Naive thymus-derived CD4-positive, alpha-beta T cell (primary cell): ENCODE measurements at regions not wholly inside any gene's neighbourhood (a gene's known extent, or its start where the extent isn't known, plus 50 kb on each side); places are given as distances from the start of the nearest gene placed in this dataset.

Experiments
- ATAC-seq: fragments of 150-1000 bp; cut with Tn5 transposase; 2 replicates; pipeline ENCODE4 v1.10.0; 2021; ENCODE audit warnings: mild to moderate bottlenecking, moderate library complexity
- CTCF ChIA-PET: fragments of 350-600 bp; sonication (Branson Sonifier 250); formaldehyde crosslinking; loops from one replicate; lab custom pipeline; 2021; ENCODE audit warnings: antibody characterized with exemption; lab: Charles Lee
- POLR2A ChIA-PET: fragments of 350-600 bp; sonication (Branson Sonifier 250); formaldehyde crosslinking; loops from one replicate; lab custom pipeline; 2021; ENCODE audit warnings: antibody characterized with exemption, inconsistent platforms; lab: Charles Lee
- DNase-seq, 9 donors: peaks; one replicate each; pipeline versions ENCODE4 v3.0.0 to v3.0.0-alpha.2; 2020 to 2022; ENCODE audit warnings: mixed read lengths in 1 of 9
- H3K27ac ChIP-seq: one replicate; pipeline ENCODE4 v1.7.0; 2013; ENCODE audit warnings: mild to moderate bottlenecking, low read depth, low read length, moderate library complexity
- H3K27me3 ChIP-seq, 2 donors: one replicate each; pipeline ENCODE4 v1.7.0; 2013; ENCODE audit warnings: low read length in 2 of 2, mild to moderate bottlenecking in 2 of 2, moderate library complexity in 2 of 2; ENCODE audit not compliant: control insufficient read depth in 2 of 2, insufficient read depth in 2 of 2
- H3K36me3 ChIP-seq, 3 experiments: 1 replicate in 2 of 3; 2 replicates in 1 of 3; pipeline ENCODE4 v1.7.0; 2013; ENCODE audit warnings: low read length in 3 of 3, mild to moderate bottlenecking in 3 of 3, moderate library complexity in 1 of 3; ENCODE audit not compliant: insufficient read depth in 3 of 3, control insufficient read depth in 2 of 3
- H3K4me1 ChIP-seq, 2 donors: one replicate each; pipeline ENCODE4 v1.7.0; 2013; ENCODE audit warnings: low read length in 2 of 2, mild to moderate bottlenecking in 2 of 2, moderate library complexity in 1 of 2; ENCODE audit not compliant: control insufficient read depth in 2 of 2, insufficient read depth in 2 of 2
- H3K4me3 ChIP-seq: 2 replicates; pipeline ENCODE4 v1.7.0; 2013; ENCODE audit warnings: mild to moderate bottlenecking, low read length
- H3K9me3 ChIP-seq, 3 experiments: 1 replicate in 2 of 3; 2 replicates in 1 of 3; pipeline ENCODE4 v1.7.0; 2013; ENCODE audit warnings: low read length in 3 of 3; ENCODE audit not compliant: control insufficient read depth in 2 of 3
- H3K27ac Mint-ChIP-seq, 9 donors: one replicate each; pipeline ENCODE4 v1.8.0; 2020 to 2022; ENCODE audit warnings: mixed read lengths in 9 of 9, mild to moderate bottlenecking in 8 of 9, moderate library complexity in 5 of 9, inconsistent platforms in 2 of 9
- H3K27me3 Mint-ChIP-seq, 5 donors: one replicate each; pipeline ENCODE4 v1.8.0; 2021 to 2022; ENCODE audit warnings: mixed read lengths in 5 of 5, mild to moderate bottlenecking in 1 of 5
- H3K36me3 Mint-ChIP-seq, 5 donors: one replicate each; pipeline ENCODE4 v1.8.0; 2020 to 2022; ENCODE audit warnings: mixed read lengths in 5 of 5, mild to moderate bottlenecking in 3 of 5, inconsistent platforms in 1 of 5
- H3K4me1 Mint-ChIP-seq, 7 donors: one replicate each; pipeline ENCODE4 v1.8.0; 2020 to 2022; ENCODE audit warnings: mixed read lengths in 7 of 7, mild to moderate bottlenecking in 3 of 7, inconsistent platforms in 1 of 7
- H3K4me3 Mint-ChIP-seq, 10 donors: one replicate each; pipeline ENCODE4 v1.8.0; 2020 to 2022; ENCODE audit warnings: mild to moderate bottlenecking in 10 of 10, mixed read lengths in 10 of 10, moderate library complexity in 6 of 10, inconsistent platforms in 2 of 10
- H3K9me3 Mint-ChIP-seq, 11 donors: one replicate each; pipeline ENCODE4 v1.8.0; 2020 to 2022; ENCODE audit warnings: mixed read lengths in 11 of 11, mild to moderate bottlenecking in 4 of 11, inconsistent platforms in 1 of 11, moderate library complexity in 1 of 11
- intact Hi-C, 2 donors: fragments of 100-400 bp; cut with micrococcal nuclease; formaldehyde crosslinking; loops; one replicate each; pipeline ENCODE4 v1.15.1; 2023

- H3K4me1 ChIP-seq: no peaks in the 10 kb centered on the region
- Mint-ChIP-seq H3K9me3 (peaks cover 0 to 3% (median 0%) of the 10 kb centered on the region in 11 donors), H3K4me1 (peaks cover 2 to 20% (median 15%) of the 10 kb centered on the region in 7 donors), H3K27me3 (peaks cover 0 to 10% (median 4%) of the 10 kb centered on the region in 5 donors), H3K4me3 (no peak overlapping the region), H3K27ac (peak overlapping the region in 1 of 9 donors; percentile 5), H3K36me3 (peaks cover 2 to 29% (median 7%) of the 10 kb centered on the region in 5 donors)
- POLR2A ChIA-PET: no interaction called here
- no peak for ATAC-seq
- H3K27me3 ChIP-seq: no peaks in the 10 kb centered on the region
- H3K27ac ChIP-seq: no peak overlapping the region
- H3K9me3 ChIP-seq: no peaks in the 10 kb centered on the region
- peaks cover 0 to 3% (median 0%) of the 10 kb centered on the region in 3 experiments for H3K36me3 ChIP-seq
- no peak overlapping the region for H3K4me3 ChIP-seq
- DNase-seq: no peak
- CTCF ChIA-PET: no interaction called here
- intact Hi-C loops: no loop called here
Observed at GRCh38 chr2:217431577-217432269, 571.1 kb downstream of the TNS1 start.

DNA sequence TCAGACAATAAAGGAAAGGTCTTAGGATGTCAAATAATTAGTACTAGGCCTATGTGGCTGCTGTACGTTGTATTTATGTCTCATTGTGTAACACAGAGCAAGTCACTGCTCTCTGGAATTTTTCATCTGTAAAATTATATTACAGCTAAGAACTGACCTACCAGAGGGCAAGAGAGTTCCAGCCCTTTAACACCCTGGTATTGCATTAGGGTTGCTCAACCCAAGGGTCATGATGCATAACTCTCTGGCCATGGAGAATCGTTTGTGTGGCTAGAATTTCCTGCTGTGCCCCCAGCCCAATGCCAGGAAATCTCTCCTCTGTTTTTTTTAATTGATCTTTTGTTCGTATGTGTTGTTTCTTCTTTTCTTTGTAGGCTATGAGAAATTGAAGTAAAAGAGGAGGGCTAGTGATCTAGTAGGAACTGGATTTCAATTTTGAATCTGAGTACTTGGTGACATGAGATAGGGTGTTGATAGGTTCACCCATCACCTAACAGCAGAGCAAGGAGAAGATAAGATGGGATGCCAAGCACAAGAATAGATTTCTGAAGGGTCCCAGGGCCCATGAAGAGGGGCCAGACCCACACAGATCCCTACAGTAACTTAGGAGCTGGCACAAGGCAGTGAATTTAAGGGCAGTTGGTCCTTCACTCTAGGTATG lies 571.2 kb upstream of the TNP1 start:
- no peak for DNase-seq
- peak; percentile 26 for ATAC-seq
- H3K4me3 Mint-ChIP-seq: no peak overlapping the region
- Histone ChIP-seq H3K4me3 (no peak overlapping the region), H3K9me3 (no peaks in the 10 kb centered on the region), H3K27me3 (no peaks in the 10 kb centered on the region), H3K36me3 (peaks cover 0 to 3% (median 0%) of the 10 kb centered on the region in 3 experiments), H3K27ac (no peak overlapping the region), H3K4me1 (no peaks in the 10 kb centered on the region)
- peaks cover 0 to 17% (median 13%) of the 10 kb centered on the region in 7 donors for H3K4me1 Mint-ChIP-seq
- POLR2A ChIA-PET: no interaction called here
- H3K27ac Mint-ChIP-seq: no peak overlapping the region
- CTCF ChIA-PET: no interaction called here
- intact Hi-C loops: no loop called here
- H3K27me3 Mint-ChIP-seq: peaks cover 0 to 7% (median 4%) of the 10 kb centered on the region in 5 donors
- peaks cover 0 to 3% (median 0%) of the 10 kb centered on the region in 11 donors for H3K9me3 Mint-ChIP-seq
- H3K36me3 Mint-ChIP-seq: peaks cover 2 to 36% (median 7%) of the 10 kb centered on the region in 5 donors

DNA sequence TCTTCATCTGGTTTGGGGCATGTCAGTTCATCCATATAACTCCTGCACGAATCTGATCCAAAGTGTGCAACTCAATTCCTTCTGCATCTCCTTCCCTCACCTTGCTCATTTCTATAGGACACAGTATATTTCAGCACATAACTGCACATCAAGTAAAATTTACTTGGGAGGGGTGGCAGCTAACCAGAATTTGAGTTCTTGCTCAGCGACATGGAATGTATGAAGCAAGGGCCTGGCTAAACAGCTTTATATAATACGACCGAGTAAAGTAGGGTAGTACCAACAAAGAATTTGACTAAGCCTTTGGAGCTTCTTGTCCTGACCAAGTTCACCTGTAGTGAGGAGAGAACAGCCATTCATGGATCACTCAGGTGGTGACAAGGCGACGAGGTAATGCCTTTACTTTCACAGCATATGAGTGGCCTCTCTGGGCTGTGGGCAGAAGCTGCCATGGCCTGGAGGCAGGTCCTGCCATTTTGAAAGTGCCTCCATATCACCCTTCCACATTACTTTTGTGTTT lies 570.2 kb upstream of the TNP1 start:
- peaks cover 0 to 3% (median 0%) of the 10 kb centered on the region in 11 donors for H3K9me3 Mint-ChIP-seq
- no peak for DNase-seq
- Histone ChIP-seq H3K9me3 (no peaks in the 10 kb centered on the region), H3K27ac (no peak overlapping the region), H3K4me3 (no peak overlapping the region), H3K4me1 (no peaks in the 10 kb centered on the region), H3K27me3 (no peaks in the 10 kb centered on the region), H3K36me3 (peaks cover 0 to 3% (median 0%) of the 10 kb centered on the region in 3 experiments)
- no peak overlapping the region for H3K27ac Mint-ChIP-seq
- CTCF ChIA-PET: no interaction called here
- H3K4me1 Mint-ChIP-seq: peaks cover 0 to 17% (median 11%) of the 10 kb centered on the region in 7 donors
- no peak overlapping the region for H3K4me3 Mint-ChIP-seq
- POLR2A ChIA-PET: no interaction called here
- H3K36me3 Mint-ChIP-seq: peaks cover 2 to 43% (median 7%) of the 10 kb centered on the region in 5 donors
- intact Hi-C loops: no loop called here
- ATAC-seq: no peak
- H3K27me3 Mint-ChIP-seq: peaks cover 0 to 7% (median 4%) of the 10 kb centered on the region in 5 donors

GRCh38 chr2:217421834-217422233 lies 562.0 kb upstream of the TNP1 start:
- CTCF ChIA-PET: no interaction called here
- no peak overlapping the region for H3K4me3 Mint-ChIP-seq
- Histone ChIP-seq H3K9me3 (no peaks in the 10 kb centered on the region), H3K36me3 (no peaks in the 10 kb centered on the region), H3K27ac (no peak overlapping the region), H3K4me1 (no peaks in the 10 kb centered on the region), H3K27me3 (no peaks in the 10 kb centered on the region), H3K4me3 (no peak overlapping the region)
- intact Hi-C loops: no loop called here
- DNase-seq (no peak), ATAC-seq (no peak)
- peaks cover 0 to 25% (median 0%) of the 10 kb centered on the region in 5 donors for H3K36me3 Mint-ChIP-seq
- H3K4me1 Mint-ChIP-seq: no peaks in the 10 kb centered on the region
- H3K9me3 Mint-ChIP-seq: peaks cover 0 to 3% (median 0%) of the 10 kb centered on the region in 11 donors
- POLR2A ChIA-PET: no interaction called here
- no peak overlapping the region for H3K27ac Mint-ChIP-seq
- peaks cover 0 to 7% (median 5%) of the 10 kb centered on the region in 5 donors for H3K27me3 Mint-ChIP-seq

DNA sequence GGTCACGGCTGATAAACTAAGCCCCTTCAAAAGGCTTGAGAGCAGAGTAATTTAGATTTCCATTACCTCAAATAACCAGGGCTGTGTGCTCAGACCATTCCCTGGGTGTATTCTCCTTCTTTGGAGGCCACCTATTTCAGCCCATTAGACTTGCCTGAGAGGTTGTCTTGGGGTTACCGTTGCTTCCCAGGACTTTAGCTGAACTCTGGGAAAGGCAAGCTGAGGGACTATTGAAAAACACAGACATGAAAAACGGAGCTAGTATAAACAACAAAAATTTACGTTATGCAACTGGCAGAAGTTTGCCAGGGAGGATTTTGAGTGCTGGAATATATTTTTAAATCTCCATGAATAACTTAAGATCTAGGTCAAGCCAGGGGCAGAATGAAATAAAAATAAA lies 561.0 kb upstream of the TNP1 start:
- no peak overlapping the region for H3K4me3 ChIP-seq
- no peaks in the 10 kb centered on the region for H3K9me3 ChIP-seq
- H3K27ac Mint-ChIP-seq: no peak overlapping the region
- no peaks in the 10 kb centered on the region for H3K36me3 ChIP-seq
- no peaks in the 10 kb centered on the region for H3K27me3 ChIP-seq
- ChIA-PET POLR2A (no interaction called here), CTCF (no interaction called here)
- intact Hi-C loops: no loop called here
- no peak for ATAC-seq
- peaks cover 0 to 16% (median 0%) of the 10 kb centered on the region in 5 donors for H3K36me3 Mint-ChIP-seq
- no peak for DNase-seq
- no peaks in the 10 kb centered on the region for H3K4me1 Mint-ChIP-seq
- peaks cover 0 to 3% (median 0%) of the 10 kb centered on the region in 11 donors for H3K9me3 Mint-ChIP-seq
- no peak overlapping the region for H3K4me3 Mint-ChIP-seq
- H3K27ac ChIP-seq: no peak overlapping the region
- H3K27me3 Mint-ChIP-seq: peaks cover 0 to 9% (median 7%) of the 10 kb centered on the region in 5 donors
- no peaks in the 10 kb centered on the region for H3K4me1 ChIP-seq

DNA sequence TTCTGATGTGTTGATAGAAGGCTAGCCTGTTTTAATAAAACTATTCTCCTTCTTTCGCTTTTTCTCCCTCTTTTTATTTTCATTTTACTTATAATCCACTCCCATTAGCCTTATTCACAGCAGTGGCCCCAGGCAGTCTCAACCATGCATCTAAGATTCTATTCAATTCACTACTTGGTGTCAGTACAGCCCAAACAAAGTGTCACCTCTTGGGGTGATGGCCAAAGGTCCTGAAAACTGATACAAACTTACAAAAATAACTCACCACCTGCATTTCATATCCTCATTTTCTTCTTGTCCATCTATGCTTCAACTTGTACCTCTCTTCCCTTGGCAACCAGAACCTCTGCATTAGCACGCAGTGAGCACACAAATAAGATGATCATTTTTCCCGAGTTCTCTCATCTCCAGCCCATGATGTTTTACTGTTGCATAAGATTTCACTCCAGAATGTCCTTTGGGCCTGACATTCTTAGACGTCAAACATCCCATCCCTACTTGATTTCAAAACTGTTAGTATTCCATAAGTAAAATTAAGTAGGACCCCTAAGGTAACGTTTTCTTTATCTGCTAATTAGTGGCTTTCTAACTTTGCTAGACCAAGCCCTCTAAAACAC lies 559.3 kb upstream of the TNP1 start:
- intact Hi-C loops: no loop called here
- H3K27me3 Mint-ChIP-seq: peaks cover 0 to 11% (median 8%) of the 10 kb centered on the region in 5 donors
- Histone ChIP-seq H3K4me3 (no peak overlapping the region), H3K27ac (no peak overlapping the region), H3K36me3 (no peaks in the 10 kb centered on the region), H3K4me1 (no peaks in the 10 kb centered on the region), H3K9me3 (no peaks in the 10 kb centered on the region), H3K27me3 (no peaks in the 10 kb centered on the region)
- H3K4me3 Mint-ChIP-seq: no peak overlapping the region
- ATAC-seq: no peak
- ChIA-PET CTCF (no interaction called here), POLR2A (no interaction called here)
- H3K4me1 Mint-ChIP-seq: no peaks in the 10 kb centered on the region
- no peak overlapping the region for H3K27ac Mint-ChIP-seq
- peaks cover 0 to 5% (median 0%) of the 10 kb centered on the region in 5 donors for H3K36me3 Mint-ChIP-seq
- DNase-seq: no peak
- H3K9me3 Mint-ChIP-seq: peaks cover 0 to 3% (median 0%) of the 10 kb centered on the region in 11 donors
